EH (cell line): ENCODE measurements at regions not wholly inside any gene's neighbourhood (a gene's known extent, or its start where the extent isn't known, plus 50 kb on each side); places are given as distances from the start of the nearest gene placed in this dataset.
"Not testable (repeated sequence)": the region's sequence is repeated elsewhere in the genome, so short reads cannot be mapped to it uniquely, and the experiment has no call there.

Experiments used
- DNase-seq: peaks from one replicate; pipeline ENCODE4 v3.0.0-alpha.2; 2015; ENCODE audit warnings: low read depth

- peak; percentile 59 for DNase-seq
Observed at GRCh38 chrX:7515681-7516413, 327.1 kb upstream of the VCX start.

DNA sequence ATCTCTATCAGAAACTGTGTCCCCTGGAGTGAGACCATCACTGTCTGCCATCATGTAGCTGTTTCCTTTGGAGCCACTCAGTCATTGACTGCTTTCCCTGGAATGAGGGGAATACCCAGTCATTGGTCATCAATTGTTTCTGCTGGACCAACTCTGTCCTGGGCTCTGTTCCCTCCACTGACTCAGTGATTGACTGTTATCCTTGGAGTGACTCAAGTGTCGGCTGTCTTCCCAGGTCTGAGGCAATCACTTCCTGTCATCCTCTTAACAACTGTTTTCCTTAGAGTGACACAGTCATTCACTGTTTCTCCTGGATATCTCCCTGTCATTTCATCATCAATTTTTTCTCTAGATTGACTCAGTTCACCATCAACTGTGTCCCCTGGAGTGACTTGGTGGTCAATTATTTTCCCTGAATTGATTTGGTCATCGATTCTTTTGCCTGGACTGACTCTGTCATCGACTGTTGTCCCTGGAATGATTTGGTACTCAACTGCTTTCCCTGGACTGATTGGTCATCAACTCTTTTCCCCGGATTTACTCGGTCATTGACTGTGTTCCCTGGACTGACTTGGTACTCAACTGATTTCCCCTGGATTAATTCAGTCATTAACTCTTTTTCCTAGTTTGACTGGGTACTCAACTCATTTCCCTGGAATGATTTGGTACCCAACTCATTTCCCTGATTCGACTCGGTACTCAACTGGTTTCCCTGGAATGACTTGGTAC is 327.9 kb upstream of the VCX start:
- DNase-seq, result peak; percentile 55

DNA sequence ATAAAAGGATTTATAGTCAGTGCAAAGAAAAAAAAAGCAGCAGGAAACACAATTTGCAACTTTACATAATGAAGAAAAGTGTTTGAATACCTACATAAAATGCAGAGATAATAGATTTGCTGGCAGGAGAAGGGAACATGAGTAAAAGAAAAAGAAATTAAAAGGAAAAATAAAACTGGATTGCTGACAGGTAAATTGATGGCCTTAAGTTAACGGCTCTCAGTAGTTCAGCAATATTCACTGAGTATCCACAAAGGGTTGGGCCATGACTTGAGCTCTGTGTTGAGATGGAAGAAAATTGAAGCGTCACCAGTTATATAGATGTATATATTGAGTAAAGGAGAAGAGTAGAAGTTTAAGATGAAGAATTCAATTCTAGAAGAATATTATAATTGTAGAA is 330.1 kb upstream of the VCX start:
- DNase-seq, result no peak

DNA sequence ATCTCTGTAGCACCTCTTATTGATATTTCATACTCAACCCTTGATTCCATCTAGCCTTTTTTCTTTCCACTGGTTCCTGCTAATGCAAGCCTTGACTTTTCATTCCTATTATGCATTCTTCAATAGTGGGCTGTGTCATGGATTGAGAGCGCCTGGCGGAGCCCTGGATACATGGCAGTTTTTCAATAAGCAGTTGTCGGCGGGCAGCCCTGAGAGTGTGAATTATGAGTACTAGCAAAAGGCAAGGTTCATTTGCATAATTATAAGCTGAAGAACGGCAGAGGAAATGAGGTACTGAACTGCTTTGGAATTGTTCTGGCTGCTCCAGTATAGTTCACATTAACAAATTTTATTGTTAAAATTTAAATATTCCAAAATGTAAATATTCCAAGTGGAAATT is 339.7 kb upstream of the VCX start:
- no peak for DNase-seq

GRCh38 chrX:7500386-7500785 is 342.6 kb upstream of the VCX start:
- no peak for DNase-seq

GRCh38 chrX:7486505-7486904 is 338.6 kb upstream of the PUDP start:
- no peak for DNase-seq

DNA sequence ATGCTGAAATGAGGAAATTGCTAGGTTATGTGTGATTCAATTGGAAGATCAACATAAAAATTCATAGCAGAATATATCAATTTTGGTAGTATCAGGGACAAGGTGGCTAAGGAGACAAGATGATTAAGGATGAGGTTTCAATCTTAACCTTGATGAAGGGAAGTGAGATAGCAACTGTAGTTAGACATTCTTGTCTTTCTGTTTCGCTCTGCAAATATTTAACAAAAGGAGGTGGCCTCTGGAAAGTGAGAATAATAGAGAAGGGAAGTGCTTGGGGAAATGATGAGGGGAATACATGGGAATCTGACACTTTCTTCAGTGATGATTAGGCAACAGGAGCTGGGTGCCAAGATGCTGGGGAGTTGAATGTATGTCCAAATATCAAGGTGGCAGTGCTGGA is 337.1 kb upstream of the PUDP start:
- no peak for DNase-seq

DNA sequence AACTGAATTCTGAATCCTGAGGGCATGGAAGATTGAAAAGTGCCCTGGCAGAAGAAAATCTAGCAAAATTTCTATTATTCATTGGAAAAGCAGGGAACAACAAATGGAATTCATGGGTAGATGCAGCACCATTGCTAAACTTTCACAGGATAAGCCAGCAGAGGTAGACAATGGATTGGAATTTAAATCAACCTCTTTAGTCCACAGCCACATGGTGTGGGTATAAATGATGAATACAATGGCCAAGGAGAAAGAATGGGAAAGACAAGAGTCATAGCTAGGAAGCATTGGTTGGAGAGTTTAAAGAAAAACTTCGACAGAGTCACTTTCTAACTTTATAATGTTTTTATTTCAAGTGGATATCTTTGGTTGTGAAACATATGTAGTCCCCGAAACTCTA is 332.8 kb upstream of the PUDP start:
- DNase-seq, result no peak

DNA sequence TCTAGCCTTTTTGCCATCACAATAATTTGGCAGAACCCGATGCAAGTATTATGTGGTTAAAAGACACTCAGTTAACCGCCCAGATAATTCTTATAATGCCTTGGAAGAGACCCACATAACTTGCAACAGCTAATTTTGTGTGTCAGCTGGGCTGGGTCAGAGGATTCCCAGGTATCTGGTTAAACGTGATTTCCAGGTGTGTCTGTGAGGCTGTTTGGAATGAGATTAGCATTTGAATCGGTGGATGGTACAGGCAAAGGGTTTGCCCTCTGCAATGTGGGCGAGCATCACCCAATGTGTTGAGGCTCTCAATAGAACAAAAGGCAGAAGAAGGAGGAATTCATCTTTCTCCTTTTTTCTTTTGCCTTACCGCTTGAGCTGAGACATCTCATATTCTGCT is 314.2 kb upstream of the PUDP start:
- DNase-seq, result no peak

- not testable (repeated sequence) for DNase-seq
Observed at GRCh38 chrX:7461051-7461450, 313.1 kb upstream of the PUDP start.

DNA sequence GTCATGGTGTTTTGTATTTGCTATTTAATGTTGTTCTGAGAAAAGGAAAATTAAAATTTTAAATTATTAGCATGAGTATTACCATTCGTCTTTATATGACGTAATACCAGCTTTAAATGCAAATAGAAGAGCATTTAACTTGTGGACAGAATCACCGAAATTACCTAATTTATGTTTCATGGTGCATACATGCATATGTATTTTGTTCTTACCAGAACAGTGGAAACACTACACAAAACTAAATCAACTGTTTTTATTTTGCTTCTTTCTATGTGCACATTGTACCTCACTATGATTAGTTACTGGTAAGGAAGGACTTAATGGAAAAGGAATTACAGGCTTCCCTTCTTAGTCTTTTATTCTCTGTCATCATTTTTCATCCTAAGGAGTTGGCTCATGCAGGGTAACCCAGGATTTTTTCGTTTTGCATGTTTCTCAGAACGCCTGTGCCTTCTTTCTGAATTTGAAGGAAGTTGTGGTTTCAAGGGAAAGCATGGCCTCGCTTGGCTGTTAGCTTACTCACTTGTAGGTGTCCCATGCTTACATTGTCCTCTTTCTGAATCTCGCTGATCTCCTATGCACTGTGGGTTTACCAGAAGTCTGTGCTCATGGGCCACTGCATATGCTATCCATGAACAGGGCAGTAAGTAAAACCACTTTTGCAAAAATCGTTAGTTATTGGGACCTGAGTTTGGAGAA is 300.0 kb upstream of the PUDP start:
- no peak for DNase-seq

DNA sequence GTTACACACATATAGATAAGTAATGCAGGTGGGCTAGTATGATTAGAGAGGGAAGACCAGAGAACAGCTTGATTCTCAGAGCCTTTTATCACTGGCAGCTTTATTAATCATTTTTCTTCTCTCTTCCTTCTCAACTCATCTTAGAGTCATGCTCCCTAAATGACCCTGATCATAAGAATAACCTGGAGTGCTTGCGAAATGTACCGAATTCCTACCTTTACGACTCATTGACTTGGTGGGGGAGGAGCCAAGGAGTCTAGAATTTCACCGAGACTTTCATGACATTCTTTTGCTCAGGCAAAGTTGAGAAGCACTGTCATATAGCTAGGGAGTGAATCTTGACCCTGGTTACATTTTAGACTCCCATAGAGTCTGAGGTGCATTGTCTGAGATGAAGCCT is 298.9 kb upstream of the PUDP start:
- no peak for DNase-seq

GRCh38 chrX:7444967-7445366 is 297.0 kb upstream of the PUDP start:
- no peak for DNase-seq

DNA sequence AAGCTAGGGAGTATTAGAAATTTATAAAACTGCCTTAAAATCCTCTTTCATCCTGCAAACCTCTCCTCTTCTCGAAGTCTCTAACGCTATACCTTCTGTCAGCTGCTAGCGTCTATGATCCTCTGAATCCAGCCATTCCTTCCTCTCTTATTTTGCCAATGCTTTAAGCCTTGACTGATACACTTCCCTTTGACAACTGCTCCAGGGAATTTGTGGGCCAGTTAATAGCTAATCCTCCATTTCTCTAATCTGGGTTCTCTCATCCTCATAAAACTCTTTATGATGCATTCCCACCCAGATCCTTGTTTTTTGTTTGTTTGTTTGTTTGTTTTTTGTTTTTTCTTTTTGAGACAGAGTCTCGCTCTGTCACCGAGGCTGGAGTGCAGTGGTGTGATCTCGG is 293.6 kb upstream of the PUDP start:
- DNase-seq, result no peak

DNA sequence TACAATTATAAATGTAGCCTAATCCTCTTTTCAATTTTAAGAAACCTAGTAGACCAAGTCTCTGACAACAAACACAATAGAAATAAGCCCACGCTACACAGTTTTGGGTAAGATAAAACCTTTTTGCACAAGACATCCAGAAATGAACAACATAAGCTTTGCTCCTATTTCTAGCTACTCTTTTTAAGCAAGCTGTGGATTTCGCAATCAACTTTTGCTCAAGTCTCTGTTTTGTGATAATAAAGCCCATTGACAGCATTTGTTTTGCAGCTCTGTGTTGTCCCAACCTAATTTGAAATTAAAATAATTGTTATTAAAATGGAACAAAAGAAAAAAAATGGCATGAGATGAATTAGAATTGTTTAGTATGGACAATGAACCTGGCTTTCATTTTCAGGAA is 287.9 kb upstream of the PUDP start:
- DNase-seq, result peak; percentile 8

DNA sequence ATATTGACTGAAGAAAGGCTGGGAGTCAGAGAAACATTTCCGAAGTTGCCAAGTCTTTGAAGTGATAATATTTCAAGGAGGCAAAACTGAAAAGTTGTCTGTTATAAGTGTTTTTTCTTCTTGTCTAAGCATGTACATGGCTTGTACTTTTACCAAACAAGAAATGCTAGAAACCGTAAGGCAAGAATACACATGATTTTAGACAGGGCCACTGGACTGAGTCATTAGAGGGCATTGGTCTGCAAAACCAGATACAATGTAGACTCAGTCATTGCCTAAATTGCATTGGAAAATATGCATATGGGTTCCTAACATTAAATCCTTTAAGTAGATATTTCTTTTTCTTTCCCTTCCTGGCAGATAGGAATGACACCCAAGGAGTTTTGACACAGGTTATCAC is 284.9 kb upstream of the PUDP start:
- no peak for DNase-seq

DNA sequence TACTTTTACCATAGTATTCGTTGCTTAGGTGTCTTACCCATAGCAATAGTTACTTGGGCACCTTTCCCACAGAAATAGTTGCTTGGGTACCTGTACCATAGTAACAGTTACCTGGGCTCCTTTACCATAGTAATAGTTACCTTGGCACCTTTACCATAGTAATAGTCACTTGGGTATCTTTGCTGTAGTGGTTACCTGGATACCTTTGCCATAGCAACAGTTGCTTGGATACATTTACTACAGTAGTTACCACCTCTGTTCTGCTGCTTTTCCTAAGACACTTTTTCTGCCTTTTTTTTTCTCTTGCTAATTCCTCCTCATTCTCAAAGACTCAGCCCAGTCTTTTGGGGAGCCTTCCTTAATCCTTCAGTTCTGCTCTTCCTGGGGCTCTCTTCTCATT is 272.8 kb upstream of the PUDP start:
- DNase-seq, result no peak

DNA sequence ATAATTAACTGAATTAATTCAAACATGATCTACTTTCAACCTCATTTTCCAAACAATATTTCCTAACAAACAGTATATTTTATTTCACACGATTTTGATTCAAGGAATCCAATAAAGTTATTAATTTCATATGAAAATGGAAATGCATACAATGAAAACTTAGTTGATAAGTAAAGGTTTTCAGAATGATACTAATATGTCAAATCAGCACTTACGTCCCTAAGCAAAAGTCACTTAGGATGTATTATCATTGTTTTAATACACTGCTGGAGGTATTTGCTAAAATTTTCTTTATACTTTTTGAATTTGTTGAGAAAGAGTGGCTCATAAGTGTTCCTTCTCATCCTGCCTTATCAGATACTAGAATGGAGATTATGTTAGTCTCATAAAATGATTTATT is 266.8 kb upstream of the PUDP start:
- DNase-seq, result no peak

- DNase-seq, result no peak
Observed at GRCh38 chrX:7412840-7413239, 264.9 kb upstream of the PUDP start.

DNA sequence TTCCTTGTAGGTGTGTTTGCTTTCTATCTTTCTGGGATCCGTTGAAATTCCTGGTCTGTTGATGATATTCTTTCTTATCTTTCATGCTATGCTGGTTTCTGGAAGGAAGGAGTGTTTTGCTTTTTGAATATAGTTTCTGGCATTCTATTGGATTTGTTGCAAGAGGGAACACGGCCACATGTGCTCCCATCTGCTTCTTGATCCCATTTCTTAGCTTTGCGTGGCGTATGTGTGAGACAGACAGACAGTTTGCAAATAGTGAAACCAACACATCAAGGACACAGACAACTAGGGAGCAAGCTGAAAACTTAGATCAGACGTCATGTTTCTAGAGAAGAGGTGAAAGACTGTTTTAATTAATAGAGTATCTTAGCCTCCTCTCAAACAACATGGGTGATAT is 261.9 kb upstream of the PUDP start:
- no peak for DNase-seq

DNA sequence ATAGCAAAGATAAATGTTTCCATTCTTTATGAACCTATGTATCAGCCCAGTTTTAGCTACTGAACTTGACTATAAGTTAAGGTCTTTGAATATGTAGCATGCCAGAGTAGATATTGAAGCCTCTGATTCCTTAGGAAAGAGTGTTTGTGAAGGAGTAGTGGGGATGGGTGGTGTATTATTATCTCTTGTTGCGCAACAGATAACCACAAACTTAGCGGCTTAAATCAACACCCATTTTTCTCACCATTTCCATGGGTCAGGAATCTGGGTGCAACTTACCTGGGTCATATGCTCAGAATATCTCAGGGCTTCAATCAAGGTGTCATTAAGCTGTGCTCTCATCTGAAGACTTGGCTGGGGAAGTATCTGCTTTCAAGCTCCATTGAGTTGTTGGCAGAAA is 251.4 kb upstream of the PUDP start:
- no peak for DNase-seq

DNA sequence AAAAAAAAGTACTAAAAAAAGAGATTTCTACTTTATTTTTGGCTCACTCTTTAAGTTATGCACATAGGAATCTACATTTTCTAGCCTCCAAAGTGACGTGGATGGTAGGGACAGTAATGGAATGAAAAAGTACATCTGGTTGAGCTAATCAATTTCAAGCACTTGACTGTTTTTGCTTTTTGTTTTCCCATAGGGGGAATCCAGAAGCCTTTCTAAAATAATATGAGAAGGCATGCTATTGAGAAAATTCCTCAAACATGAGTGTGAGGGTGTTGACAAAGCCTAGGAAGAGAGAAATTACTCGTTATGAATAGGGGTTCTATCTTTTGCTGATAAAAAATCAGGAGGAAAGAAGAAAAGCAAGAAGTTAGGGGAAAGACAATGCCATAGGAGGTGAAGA is 242.5 kb upstream of the PUDP start:
- DNase-seq, result peak; percentile 16

GRCh38 chrX:7389576-7389975 is 241.6 kb upstream of the PUDP start:
- DNase-seq, result no peak
